Muscle of back (tissue), 3 donors: ENCODE measurements at regions not wholly inside any gene's neighbourhood (a gene's known extent, or its start where the extent isn't known, plus 50 kb on each side); places are given as distances from the start of the nearest gene placed in this dataset.
"Not testable (repeated sequence)": the region's sequence is repeated elsewhere in the genome, so short reads cannot be mapped to it uniquely, and the experiment has no call there.

Experiments used
- DNase-seq, 3 donors: peaks; one replicate each; pipeline versions ENCODE4 v3.0.0 to v3.0.0-alpha.2; 2013

GRCh38 chr3:8353364-8353763 lies 148.3 kb upstream of the LMCD1 start:
- DNase-seq = no peak

DNA sequence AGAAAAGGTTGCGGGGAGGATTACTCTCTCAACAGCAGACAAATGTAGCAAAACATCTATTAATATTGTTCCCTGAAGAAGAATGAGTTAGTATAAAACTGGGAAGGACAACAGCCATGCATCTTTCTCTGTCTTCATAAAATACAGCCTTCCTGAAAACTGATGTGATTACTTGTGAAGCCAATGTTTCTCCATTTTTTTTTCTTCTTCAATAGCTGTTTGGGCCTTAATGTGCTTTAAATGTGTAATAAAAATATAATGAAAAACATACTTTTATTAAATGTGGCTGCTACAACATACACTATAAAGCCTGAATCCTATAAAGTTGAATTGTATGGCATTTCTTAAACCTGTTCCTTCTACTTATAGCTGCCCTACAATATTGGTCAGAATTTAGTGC lies 146.3 kb upstream of the LMCD1 start:
- DNase-seq = no peak

GRCh38 chr3:8356066-8356465 lies 145.6 kb upstream of the LMCD1 start:
- DNase-seq = not testable (repeated sequence)

DNA sequence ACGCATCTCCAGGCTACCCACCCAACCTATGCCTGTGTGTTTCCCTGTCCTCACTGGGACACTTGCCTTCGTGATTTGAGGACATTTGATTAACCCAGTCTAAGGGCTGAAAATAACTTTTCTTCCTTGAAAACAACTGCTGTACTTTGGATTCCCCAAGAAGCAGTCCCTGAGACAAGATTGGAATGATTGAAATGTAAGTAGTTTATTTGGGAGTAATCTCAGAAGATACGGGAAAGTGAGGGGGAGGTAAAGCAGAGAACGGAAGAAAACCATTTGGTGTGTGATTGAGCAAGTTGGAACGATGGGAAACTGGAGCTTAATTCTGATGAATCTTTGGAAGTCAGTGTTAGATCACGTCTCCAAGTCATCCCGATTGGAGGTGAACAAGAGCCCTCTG lies 143.8 kb upstream of the LMCD1 start:
- DNase-seq = no peak

GRCh38 chr3:8359133-8359532 lies 142.5 kb upstream of the LMCD1 start:
- no peak for DNase-seq

GRCh38 chr3:8363200-8363599 lies 138.4 kb upstream of the LMCD1 start:
- DNase-seq = no peak

GRCh38 chr3:8365541-8365940 lies 136.1 kb upstream of the LMCD1 start:
- DNase-seq = no peak

DNA sequence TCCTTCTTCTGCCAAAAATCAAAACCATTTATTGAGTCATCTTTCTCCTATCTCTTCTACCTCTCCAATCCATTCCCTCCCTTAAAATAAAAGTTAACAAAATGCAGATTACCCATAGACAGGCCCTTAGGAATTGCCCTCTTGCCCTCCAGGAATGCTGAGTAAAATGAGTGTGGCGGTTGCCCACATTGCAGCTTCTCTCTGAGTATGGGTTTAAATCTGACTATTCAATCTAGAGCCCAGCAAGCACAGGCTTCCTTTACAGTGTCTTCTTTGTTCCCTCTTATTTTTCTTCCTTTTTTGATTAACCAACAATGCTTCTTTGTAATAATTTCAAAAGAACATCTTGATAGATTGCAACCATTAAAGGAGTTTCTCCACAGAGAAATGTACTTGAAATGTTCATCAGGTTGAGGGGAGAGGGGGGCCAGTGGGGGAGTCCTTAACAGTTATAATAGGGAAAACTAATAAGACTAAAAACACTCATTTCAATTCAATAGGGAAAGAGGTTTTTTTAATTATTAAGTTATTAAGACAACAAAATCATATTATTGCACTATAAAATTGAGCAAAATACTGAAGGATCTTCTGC lies 135.3 kb upstream of the LMCD1 start:
- no peak for DNase-seq

- no peak for DNase-seq
Measured at GRCh38 chr3:8368598-8368997, 133.0 kb upstream of the LMCD1 start.

GRCh38 chr3:8369638-8370037 lies 132.0 kb upstream of the LMCD1 start:
- no peak for DNase-seq

DNA sequence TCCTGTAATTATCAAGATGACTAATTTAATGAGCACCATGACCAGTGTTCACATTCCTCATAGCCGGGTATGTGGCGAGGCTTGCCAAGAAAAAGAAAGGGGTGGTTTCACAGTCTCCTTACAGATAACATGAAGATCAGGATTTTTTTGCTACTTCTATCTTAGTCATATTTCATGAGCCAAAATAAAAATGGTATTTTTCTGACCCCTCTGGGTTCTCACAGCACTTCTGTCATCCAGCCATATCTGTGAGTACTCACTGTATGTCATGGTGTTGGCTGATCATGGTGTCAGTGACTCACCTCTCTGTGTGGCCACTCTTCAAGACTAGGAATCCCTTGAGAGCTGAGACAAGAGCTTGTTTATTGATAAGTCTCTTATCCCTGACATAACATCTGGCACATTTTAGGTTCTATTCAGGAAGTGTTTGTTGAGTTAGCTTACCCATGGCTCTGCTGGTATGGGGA lies 130.5 kb upstream of the LMCD1 start:
- DNase-seq = peak in 2 of 3 donors; percentile 14 to 93

DNA sequence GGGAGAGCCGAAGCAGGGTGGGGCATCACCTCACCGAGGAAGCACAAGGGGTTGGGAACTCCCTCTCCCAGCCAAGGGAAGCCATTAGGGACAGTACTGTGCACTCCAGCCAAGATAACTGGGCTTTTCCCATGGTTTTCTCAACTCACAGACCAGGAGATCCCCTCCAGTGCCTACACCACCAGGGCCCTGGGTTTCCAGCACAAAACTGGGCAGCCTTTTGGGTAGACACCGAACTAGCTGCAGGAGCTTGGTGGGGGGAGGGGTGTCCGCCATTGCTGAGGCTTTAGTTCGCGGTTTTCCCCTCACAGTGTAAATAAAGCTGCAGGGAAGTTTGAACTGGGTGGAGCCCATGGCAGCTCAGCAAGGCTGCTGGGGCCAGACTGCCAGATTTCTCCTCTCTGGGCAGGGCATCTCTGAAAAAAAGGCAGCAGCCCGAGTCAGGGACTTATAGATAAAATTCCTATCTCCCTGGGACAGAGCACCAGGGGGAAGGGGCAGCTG lies 129.6 kb upstream of the LMCD1 start:
- no peak for DNase-seq

- no peak for DNase-seq
Measured at GRCh38 chr3:8380904-8381704, 120.5 kb upstream of the LMCD1 start.

- peak in 1 of 3 donors; percentile 7 for DNase-seq
Measured at GRCh38 chr3:8385848-8386620, 115.6 kb upstream of the LMCD1 start.

DNA sequence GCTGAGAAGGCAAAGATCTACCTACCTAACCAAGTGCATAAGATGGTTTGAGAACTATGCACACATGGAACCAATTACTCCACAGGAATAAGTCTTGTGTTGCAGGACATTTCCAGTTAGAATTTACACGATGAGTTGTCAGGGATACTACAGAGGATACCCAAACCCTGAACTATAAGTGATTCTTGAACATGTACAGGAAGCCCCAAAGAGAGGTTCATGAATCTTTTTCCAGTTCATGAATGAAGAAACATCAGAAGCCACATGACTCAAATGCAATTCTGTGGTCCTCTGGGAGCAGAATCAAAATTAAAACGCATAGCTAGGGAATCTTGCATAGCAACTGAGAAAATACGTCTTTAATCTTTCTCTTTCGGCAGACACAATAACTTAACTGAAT lies 114.1 kb upstream of the LMCD1 start:
- DNase-seq = peak; percentile 10 to 16 (median 11)

- no peak for DNase-seq
Measured at GRCh38 chr3:8399686-8400085, 101.9 kb upstream of the LMCD1 start.

GRCh38 chr3:8400911-8401310 lies 100.7 kb upstream of the LMCD1 start:
- no peak for DNase-seq

- no peak for DNase-seq
Measured at GRCh38 chr3:8403996-8404395, 97.6 kb upstream of the LMCD1 start.

GRCh38 chr3:8405144-8405543 lies 96.5 kb upstream of the LMCD1 start:
- DNase-seq = no peak

- DNase-seq = no peak
Measured at GRCh38 chr3:8406479-8406878, 95.1 kb upstream of the LMCD1 start.

GRCh38 chr3:8413337-8413926 lies 88.2 kb upstream of the LMCD1 start:
- no peak for DNase-seq

DNA sequence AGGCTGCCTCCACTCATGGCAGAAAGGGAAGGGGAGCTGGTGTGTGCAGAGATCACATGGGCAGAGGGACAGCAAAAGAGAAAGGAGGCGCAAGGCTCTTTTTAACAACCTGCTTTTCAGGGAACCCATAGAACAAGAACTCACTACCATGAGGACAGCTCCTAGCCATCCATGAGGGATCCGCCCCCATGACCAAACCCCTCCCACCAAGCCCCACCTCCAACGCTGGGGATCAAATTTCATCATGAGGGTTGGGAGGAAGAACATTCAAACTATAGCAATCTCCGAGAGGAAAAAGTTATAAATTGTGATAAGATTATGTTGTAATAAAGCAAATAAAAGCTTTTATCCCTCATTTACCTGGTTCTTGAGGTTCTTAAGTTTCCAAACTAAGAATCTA lies 84.7 kb upstream of the LMCD1 start:
- DNase-seq = no peak
